LNCAP (cell line): ENCODE measurements at regions not wholly inside any gene's neighbourhood (a gene's known extent, or its start where the extent isn't known, plus 50 kb on each side); places are given as distances from the start of the nearest gene placed in this dataset.

Experiments used
- CTCF ChIP-seq: fragments of 450-650 bp; IDR thresholded peaks from 2 replicates; pipeline ENCODE4 v1.5.1; 2017; ENCODE audit warnings: mild to moderate bottlenecking

GRCh38 chr11:37598381-37598780, 1000.3 kb upstream of the RAG2 start:
- TF ChIP-seq CTCF: no peak

DNA sequence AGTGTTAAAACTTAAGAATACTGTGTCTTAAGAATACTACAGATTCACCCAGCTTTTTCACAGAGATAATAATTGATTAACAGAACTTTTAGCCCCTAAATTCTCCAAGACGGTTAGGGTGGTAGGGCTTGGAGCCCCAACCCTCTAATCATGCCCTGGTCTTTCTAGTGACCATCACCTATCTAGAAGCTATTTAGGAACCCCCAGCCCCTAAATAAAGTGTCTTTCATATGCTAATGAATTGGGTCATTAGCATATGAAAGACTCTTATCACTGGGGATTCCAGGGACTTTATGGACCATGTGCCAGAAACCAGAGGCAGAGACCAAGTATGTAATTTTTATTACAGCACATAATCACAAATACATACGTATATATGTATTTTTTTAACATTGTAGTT, 999.7 kb upstream of the RAG2 start:
- TF ChIP-seq CTCF: no peak

DNA sequence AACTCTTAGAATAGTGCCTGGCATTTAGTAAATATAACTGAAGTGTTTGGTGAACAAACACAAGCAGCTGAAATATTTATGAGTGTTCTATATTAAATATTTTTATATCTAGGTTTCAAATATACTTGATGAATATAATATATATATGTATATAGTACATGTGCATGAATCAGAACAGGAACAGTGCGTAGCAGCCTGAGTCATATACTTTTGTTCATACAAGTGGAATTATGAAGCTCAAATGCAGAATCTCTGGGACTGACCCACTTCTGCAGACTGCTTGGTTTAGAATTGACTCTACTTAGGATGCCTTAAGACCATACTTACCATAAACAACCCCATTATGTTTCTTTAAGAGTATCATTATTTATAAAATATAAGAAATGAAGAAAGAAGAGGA, 997.8 kb upstream of the RAG2 start:
- no peak for TF ChIP-seq CTCF

DNA sequence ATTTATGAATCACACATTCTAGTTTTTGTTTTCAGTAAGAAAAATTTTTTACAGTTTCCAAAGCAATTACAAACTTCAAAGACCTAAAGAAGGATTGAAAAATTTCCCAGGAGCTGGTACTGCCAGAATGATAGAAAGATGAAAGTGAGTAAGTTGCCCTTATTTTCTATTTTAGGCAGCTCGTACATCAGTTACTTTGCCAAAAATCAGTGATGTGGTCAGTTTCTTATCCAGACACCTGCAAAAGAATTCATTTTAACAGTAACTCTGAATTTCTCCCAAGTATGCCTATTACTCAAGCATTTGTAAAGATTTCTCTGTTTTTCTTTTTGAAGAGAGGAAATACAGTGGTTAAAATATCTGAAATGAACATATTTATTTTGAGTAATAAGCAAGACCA, 976.3 kb upstream of the RAG2 start:
- no peak for TF ChIP-seq CTCF

DNA sequence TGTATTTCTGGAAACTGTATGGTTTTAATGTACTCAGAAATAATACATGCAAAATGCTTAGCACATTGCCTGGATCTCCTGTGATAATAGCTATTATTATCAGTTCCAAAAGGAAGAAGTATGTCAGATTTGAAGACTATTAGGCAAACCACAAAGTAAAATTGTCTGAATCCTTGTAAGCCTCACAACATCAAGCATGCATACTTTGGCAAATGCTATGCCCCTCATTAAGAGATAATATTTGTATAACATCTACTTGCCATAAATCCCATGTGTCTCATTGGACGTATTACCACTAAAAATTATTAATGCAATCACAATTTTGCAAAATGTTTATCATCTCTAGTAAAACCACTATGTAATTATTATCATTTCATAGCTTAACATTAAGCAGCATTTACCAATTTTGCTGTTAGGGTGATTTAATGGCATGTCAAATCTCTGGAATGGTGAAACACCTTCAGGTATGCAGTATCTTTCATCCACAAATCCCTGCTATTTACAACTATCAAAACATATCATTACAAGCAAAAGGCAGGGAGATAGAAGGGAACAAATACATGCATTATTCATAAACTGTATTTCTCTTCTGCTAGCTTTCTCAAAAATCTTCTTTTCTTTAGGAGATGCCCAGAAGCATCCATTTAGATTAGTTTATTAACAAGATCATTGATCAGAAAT, 974.6 kb upstream of the RAG2 start:
- TF ChIP-seq CTCF: no peak

GRCh38 chr11:37571246-37571645, 973.2 kb upstream of the RAG2 start:
- TF ChIP-seq CTCF: no peak

GRCh38 chr11:37560991-37561390, 963.0 kb upstream of the RAG2 start:
- TF ChIP-seq CTCF: no peak

GRCh38 chr11:37560346-37560745, 962.3 kb upstream of the RAG2 start:
- TF ChIP-seq CTCF: no peak
